ENCODE measurements at regions not wholly inside any gene's neighbourhood (a gene's known extent, or its start where the extent isn't known, plus 50 kb on each side); places are given as distances from the start of the nearest gene placed in this dataset.

DNA sequence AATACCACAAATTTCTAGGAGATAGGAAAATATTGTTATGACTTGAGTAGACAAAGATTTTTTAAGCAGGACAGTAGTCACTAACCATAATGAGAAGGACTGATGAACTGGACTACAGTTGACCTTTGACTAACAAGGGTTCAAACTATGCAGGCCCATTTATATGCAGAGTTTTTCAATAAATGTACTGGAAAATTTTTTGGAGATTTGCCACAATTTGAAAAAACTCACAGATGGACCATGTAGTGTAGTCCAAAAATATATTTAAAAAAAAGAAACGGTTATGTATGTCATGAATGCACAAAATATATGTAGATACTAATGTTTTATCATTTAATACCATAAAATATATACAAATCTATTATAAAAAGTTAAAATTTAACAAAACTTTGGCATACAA lies 151.8 kb downstream of the LRRN1 start:
- no peaks in the 10 kb centered on the region for H3K36me3 ChIP-seq (ENCODE audit: control insufficient read depth, insufficient read depth, low read length)
- dilution Hi-C loops (cut with HindIII; ENCODE audit: low sequenced_read_pairs, unreplicated experiment) (no loop called here), in situ Hi-C loops (cut with MboI; ENCODE audit: low sequenced_read_pairs) (no loop called here), intact Hi-C loops (cut with micrococcal nuclease) (no loop called here)
- no peaks in the 10 kb centered on the region for H3K9me3 ChIP-seq (ENCODE audit: control insufficient read depth, insufficient read depth, low read length)
- H2AK9ac ChIP-seq (replicated peaks; ENCODE audit: low read depth, low read length, poor library complexity), result no peak overlapping the region
- H3K14ac ChIP-seq (replicated peaks; ENCODE audit: low read depth, low read length), result no peak overlapping the region
- no peak overlapping the region for H3K23ac ChIP-seq (ENCODE audit: low read depth, low read length)
- no peak for DNase-seq
- no peaks in the 10 kb centered on the region for H3K27me3 ChIP-seq (ENCODE audit: control insufficient read depth, insufficient read depth, low read length)
- H2BK20ac ChIP-seq (ENCODE audit: low read depth, low read length), result no peak overlapping the region
- H4K20me1 ChIP-seq (ENCODE audit: insufficient read depth, low read length), result no peaks in the 10 kb centered on the region
- H2AFZ ChIP-seq (replicated peaks; ENCODE audit: low read length, poor library complexity), result no peak overlapping the region
- no peak overlapping the region for H3K18ac ChIP-seq (ENCODE audit: low read depth, low read length)
- no TSS peak for BruUV-seq (replicated peaks)
- no peaks in the 10 kb centered on the region for H3K4me1 ChIP-seq (ENCODE audit: control insufficient read depth, insufficient read depth, low read length)
- ChIA-PET CTCF (no interaction called here), POLR2A (ENCODE audit: unreplicated experiment) (no interaction called here)
- WGBS, 2 experiments (ENCODE audit: extremely low coverage in 2 of 2, insufficient read length in 1 of 2), result no CpG with 5 or more reads among the region's 1 CpG
- no peak overlapping the region for H4K5ac ChIP-seq (ENCODE audit: low read depth, low read length)
- H4K91ac ChIP-seq (ENCODE audit: insufficient read depth, low read depth, low read length), result no peak overlapping the region
- H3K4me2 ChIP-seq (ENCODE audit: low read depth, low read length), result no peak overlapping the region
- H3K27ac ChIP-seq (ENCODE audit: insufficient read depth, low read length), result no peak overlapping the region
- no peak overlapping the region for H2AK5ac ChIP-seq (ENCODE audit: low read depth, low read length)
- TF ChIP-seq POLR2A (IDR thresholded peaks at IDR 0.05; ENCODE audit: low read depth, low read length), result no peak
- TF ChIP-seq FOS (IDR thresholded peaks at IDR 0.05; ENCODE audit: low read depth, low read length), result no peak
- TF ChIP-seq CHD1 (IDR thresholded peaks at IDR 0.05; ENCODE audit: low read depth, low read length), result no peak
- TF ChIP-seq ELK1 (IDR thresholded peaks at IDR 0.05; ENCODE audit: borderline replicate concordance, low read depth, low read length), result no peak
- TF ChIP-seq CTCF (conservative IDR thresholded peaks at IDR 0.05; ENCODE audit: low read depth, low read length), result no peak
- no peak for TF ChIP-seq RAD21 (IDR thresholded peaks at IDR 0.05; ENCODE audit: low read length)
- no peak for TF ChIP-seq MXI1 (IDR thresholded peaks at IDR 0.05; ENCODE audit: borderline replicate concordance, low read depth, low read length)
- TF ChIP-seq RCOR1 (IDR thresholded peaks at IDR 0.05; ENCODE audit: insufficient replicate concordance, low read length), result no peak
- no peak for TF ChIP-seq SMC3 (IDR thresholded peaks at IDR 0.05; ENCODE audit: low read depth, low read length)
- no peak for TF ChIP-seq MAZ (IDR thresholded peaks at IDR 0.05; ENCODE audit: borderline replicate concordance, low read depth, low read length)
- TF ChIP-seq MAFK (IDR thresholded peaks at IDR 0.05; ENCODE audit: low read depth, low read length), result no peak
- TF ChIP-seq BHLHE40 (IDR thresholded peaks at IDR 0.05; ENCODE audit: low read depth, low read length), result no peak
- TF ChIP-seq NFE2L2 (IDR thresholded peaks at IDR 0.05; ENCODE audit: low read depth, low read length), result no peak
- TF ChIP-seq RFX5 (IDR thresholded peaks at IDR 0.05; ENCODE audit: low read depth, low read length), result no peak
- TF ChIP-seq CEBPB (IDR thresholded peaks at IDR 0.05; ENCODE audit: low read depth, low read length), result no peak
- TF ChIP-seq, protein P1, sequence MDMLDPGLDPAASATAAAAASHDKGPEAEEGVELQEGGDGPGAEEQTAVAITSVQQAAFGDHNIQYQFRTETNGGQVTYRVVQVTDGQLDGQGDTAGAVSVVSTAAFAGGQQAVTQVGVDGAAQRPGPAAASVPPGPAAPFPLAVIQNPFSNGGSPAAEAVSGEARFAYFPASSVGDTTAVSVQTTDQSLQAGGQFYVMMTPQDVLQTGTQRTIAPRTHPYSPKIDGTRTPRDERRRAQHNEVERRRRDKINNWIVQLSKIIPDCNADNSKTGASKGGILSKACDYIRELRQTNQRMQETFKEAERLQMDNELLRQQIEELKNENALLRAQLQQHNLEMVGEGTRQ (IDR thresholded peaks at IDR 0.05; ENCODE audit: low read depth, low read length), result no peak
- H3K9me1 ChIP-seq (ENCODE audit: insufficient read depth, low read length), result no peaks in the 10 kb centered on the region
- H3K9ac ChIP-seq (ENCODE audit: low read depth, low read length), result no peak overlapping the region
- no peak overlapping the region for H2BK15ac ChIP-seq (ENCODE audit: low read depth, low read length)
- no peak overlapping the region for H4K8ac ChIP-seq (ENCODE audit: low read depth in 2 of 2, low read length in 2 of 2)
- H2BK120ac ChIP-seq (ENCODE audit: low read depth, low read length), result no peak overlapping the region
- no peak overlapping the region for H3K56ac ChIP-seq (ENCODE audit: extremely low read depth, insufficient read depth, low read length)
- ATAC-seq (ENCODE audit: low read depth), result no peak
- H3K79me1 ChIP-seq (ENCODE audit: low read depth in 1 of 2, low read length in 2 of 2), result no peaks in the 10 kb centered on the region
- H3K4ac ChIP-seq (ENCODE audit: low read depth, low read length), result no peak overlapping the region
- no peak overlapping the region for H2BK5ac ChIP-seq (ENCODE audit: low read depth, low read length, poor library complexity, severe bottlenecking)
- no peak overlapping the region for H3K4me3 ChIP-seq (ENCODE audit: insufficient read depth, low read depth, low read length)

Measured in IMR-90 (cell line).